ENCODE measurements at regions not wholly inside any gene's neighbourhood (a gene's known extent, or its start where the extent isn't known, plus 50 kb on each side); places are given as distances from the start of the nearest gene placed in this dataset.
"Not testable (repeated sequence)": the region's sequence is repeated elsewhere in the genome, so short reads cannot be mapped to it uniquely, and the experiment has no call there.

DNA sequence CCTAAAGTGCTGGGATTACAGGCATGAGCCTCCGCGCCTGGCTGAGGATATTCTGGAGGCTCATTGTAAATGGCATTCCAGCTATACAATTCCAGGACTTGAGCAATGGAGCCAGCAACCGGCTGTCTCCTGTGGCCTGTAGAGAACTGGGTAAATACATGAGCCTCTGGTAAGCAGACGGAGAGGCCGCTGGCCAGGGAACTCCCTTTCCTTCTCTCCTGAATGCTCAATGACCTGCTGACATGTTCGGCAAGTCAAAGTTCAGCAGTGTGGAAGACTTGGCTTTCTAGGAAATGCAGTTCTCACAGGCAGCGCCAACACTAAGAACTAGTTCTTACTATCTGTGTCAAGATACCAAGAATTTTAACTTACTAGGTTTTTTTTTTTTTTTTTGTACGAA is 139.8 kb downstream of the SEPTIN7 start:
- TF ChIP-seq, protein P1, sequence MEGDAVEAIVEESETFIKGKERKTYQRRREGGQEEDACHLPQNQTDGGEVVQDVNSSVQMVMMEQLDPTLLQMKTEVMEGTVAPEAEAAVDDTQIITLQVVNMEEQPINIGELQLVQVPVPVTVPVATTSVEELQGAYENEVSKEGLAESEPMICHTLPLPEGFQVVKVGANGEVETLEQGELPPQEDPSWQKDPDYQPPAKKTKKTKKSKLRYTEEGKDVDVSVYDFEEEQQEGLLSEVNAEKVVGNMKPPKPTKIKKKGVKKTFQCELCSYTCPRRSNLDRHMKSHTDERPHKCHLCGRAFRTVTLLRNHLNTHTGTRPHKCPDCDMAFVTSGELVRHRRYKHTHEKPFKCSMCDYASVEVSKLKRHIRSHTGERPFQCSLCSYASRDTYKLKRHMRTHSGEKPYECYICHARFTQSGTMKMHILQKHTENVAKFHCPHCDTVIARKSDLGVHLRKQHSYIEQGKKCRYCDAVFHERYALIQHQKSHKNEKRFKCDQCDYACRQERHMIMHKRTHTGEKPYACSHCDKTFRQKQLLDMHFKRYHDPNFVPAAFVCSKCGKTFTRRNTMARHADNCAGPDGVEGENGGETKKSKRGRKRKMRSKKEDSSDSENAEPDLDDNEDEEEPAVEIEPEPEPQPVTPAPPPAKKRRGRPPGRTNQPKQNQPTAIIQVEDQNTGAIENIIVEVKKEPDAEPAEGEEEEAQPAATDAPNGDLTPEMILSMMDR (IDR thresholded peaks at IDR 0.05 in 2 of 3, conservative IDR thresholded peaks at IDR 0.05 in 1 of 3; ENCODE audit: insufficient read depth in 2 of 3, low read depth in 1 of 3, low read length in 3 of 3) = not testable (repeated sequence)
- not testable (repeated sequence) for TF ChIP-seq PPARD (CRISPR knock-in tag; IDR thresholded peaks at IDR 0.05); NFYB (IDR thresholded peaks at IDR 0.05; ENCODE audit: extremely low read depth, insufficient read length); POLR2A (conservative IDR thresholded peaks at IDR 0.05); SMC3 (conservative IDR thresholded peaks at IDR 0.05; ENCODE audit: insufficient read depth, low read depth, low read length)
- TF ChIP-seq, protein P2, sequence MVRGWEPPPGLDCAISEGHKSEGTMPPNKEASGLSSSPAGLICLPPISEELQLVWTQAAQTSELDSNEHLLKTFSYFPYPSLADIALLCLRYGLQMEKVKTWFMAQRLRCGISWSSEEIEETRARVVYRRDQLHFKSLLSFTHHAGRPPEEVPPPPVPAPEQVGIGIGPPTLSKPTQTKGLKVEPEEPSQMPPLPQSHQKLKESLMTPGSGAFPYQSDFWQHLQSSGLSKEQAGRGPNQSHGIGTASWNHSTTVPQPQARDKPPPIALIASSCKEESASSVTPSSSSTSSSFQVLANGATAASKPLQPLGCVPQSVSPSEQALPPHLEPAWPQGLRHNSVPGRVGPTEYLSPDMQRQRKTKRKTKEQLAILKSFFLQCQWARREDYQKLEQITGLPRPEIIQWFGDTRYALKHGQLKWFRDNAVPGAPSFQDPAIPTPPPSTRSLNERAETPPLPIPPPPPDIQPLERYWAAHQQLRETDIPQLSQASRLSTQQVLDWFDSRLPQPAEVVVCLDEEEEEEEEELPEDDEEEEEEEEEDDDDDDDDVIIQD (CRISPR knock-in tag; IDR thresholded peaks at IDR 0.05) = not testable (repeated sequence)
